ENCODE measurements at regions not wholly inside any gene's neighbourhood (a gene's known extent, or its start where the extent isn't known, plus 50 kb on each side); places are given as distances from the start of the nearest gene placed in this dataset.
"Not testable (repeated sequence)": the region's sequence is repeated elsewhere in the genome, so short reads cannot be mapped to it uniquely, and the experiment has no call there.

- no peak overlapping the region for H3K4me3 ChIP-seq
- H3K27me3 ChIP-seq = no peaks in the 10 kb centered on the region
- DNase-seq (ENCODE audit: low spot score) = no peak
- H3K4me1 ChIP-seq = no peaks in the 10 kb centered on the region
- H3K9me3 ChIP-seq = peaks cover 0 to 6% of the 10 kb centered on the region in 2 donors
- H3K27ac ChIP-seq = no peak overlapping the region
- TF ChIP-seq, protein P1, sequence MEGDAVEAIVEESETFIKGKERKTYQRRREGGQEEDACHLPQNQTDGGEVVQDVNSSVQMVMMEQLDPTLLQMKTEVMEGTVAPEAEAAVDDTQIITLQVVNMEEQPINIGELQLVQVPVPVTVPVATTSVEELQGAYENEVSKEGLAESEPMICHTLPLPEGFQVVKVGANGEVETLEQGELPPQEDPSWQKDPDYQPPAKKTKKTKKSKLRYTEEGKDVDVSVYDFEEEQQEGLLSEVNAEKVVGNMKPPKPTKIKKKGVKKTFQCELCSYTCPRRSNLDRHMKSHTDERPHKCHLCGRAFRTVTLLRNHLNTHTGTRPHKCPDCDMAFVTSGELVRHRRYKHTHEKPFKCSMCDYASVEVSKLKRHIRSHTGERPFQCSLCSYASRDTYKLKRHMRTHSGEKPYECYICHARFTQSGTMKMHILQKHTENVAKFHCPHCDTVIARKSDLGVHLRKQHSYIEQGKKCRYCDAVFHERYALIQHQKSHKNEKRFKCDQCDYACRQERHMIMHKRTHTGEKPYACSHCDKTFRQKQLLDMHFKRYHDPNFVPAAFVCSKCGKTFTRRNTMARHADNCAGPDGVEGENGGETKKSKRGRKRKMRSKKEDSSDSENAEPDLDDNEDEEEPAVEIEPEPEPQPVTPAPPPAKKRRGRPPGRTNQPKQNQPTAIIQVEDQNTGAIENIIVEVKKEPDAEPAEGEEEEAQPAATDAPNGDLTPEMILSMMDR (IDR thresholded peaks at IDR 0.05) = no peak
- H3K36me3 ChIP-seq = no peaks in the 10 kb centered on the region
Measured at GRCh38 chrX:6961286-6962005, 186.1 kb upstream of the STS start.

DNA sequence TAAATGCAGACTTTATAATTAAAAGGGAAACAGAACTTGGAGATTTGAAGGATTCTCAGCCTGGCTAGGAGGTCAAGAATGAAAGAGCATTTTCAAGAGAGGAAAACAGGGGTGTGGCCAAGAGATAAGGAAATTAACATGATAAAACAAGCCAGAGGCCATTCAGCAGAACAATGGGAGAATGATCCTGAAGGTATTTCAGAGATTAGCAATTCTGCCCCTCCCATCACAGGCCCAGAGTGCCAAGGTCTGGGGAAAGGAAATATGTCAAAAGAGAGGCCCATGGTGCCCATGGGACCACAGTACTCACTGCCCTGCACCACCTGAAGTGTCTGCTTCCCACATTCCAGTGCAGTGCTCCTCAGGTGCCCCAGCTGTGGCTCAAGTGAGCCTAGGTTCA is 188.5 kb upstream of the STS start:
- Histone ChIP-seq H3K36me3 (no peaks in the 10 kb centered on the region), H3K27me3 (no peaks in the 10 kb centered on the region), H3K4me3 (no peak overlapping the region), H3K9me3 (peaks cover 0 to 6% of the 10 kb centered on the region in 2 donors), H3K4me1 (no peaks in the 10 kb centered on the region), H3K27ac (no peak overlapping the region)
- DNase-seq (ENCODE audit: low spot score) = no peak
- TF ChIP-seq, protein P1 (IDR thresholded peaks at IDR 0.05) = no peak

- no peaks in the 10 kb centered on the region for H3K36me3 ChIP-seq
- TF ChIP-seq, protein P1 (IDR thresholded peaks at IDR 0.05) = no peak
- H3K27ac ChIP-seq = no peak overlapping the region
- no peaks in the 10 kb centered on the region for H3K4me1 ChIP-seq
- no peak overlapping the region for H3K4me3 ChIP-seq
- no peaks in the 10 kb centered on the region for H3K27me3 ChIP-seq
- no peak for DNase-seq (ENCODE audit: low spot score)
- peaks cover 0 to 6% of the 10 kb centered on the region in 2 donors for H3K9me3 ChIP-seq
Measured at GRCh38 chrX:6954836-6955235, 192.7 kb upstream of the STS start.

- DNase-seq (ENCODE audit: low spot score) = no peak
- Histone ChIP-seq H3K4me1 (no peaks in the 10 kb centered on the region), H3K27me3 (no peaks in the 10 kb centered on the region), H3K4me3 (no peak overlapping the region), H3K27ac (no peak overlapping the region), H3K9me3 (no peaks in the 10 kb centered on the region), H3K36me3 (no peaks in the 10 kb centered on the region)
- TF ChIP-seq, protein P1 (IDR thresholded peaks at IDR 0.05) = no peak
Measured at GRCh38 chrX:6946168-6946567, 201.3 kb upstream of the STS start.

- no peak for DNase-seq (ENCODE audit: low spot score)
- no peaks in the 10 kb centered on the region for H3K27me3 ChIP-seq
- H3K27ac ChIP-seq = no peak overlapping the region
- TF ChIP-seq, protein P1 (IDR thresholded peaks at IDR 0.05) = no peak
- H3K9me3 ChIP-seq = no peaks in the 10 kb centered on the region
- no peaks in the 10 kb centered on the region for H3K36me3 ChIP-seq
- H3K4me1 ChIP-seq = no peaks in the 10 kb centered on the region
- H3K4me3 ChIP-seq = no peak overlapping the region
Measured at GRCh38 chrX:6941041-6941440, 206.5 kb upstream of the STS start.

GRCh38 chrX:6932942-6933341 is 214.6 kb upstream of the STS start:
- DNase-seq (ENCODE audit: low spot score); H3K36me3 ChIP-seq; H3K4me1 ChIP-seq; H3K27me3 ChIP-seq; H3K9me3 ChIP-seq; H3K4me3 ChIP-seq; H3K27ac ChIP-seq: not testable (repeated sequence)

Data from right atrium auricular region (tissue), 2 donors.